Transverse colon (tissue), 4 donors: ENCODE measurements at regions not wholly inside any gene's neighbourhood (a gene's known extent, or its start where the extent isn't known, plus 50 kb on each side); places are given as distances from the start of the nearest gene placed in this dataset.

Experiments used
- DNase-seq: peaks from one replicate; pipeline ENCODE4 v3.0.0-alpha.2; 2019
- H3K27ac ChIP-seq, 4 donors: fragments of 200-600 bp; sonication (generic); 2 replicates each; pipeline ENCODE4 v1.5.1; 2016 to 2018; ENCODE audit warnings: inconsistent platforms in 4 of 4
- H3K27me3 ChIP-seq: fragments of 200-600 bp; sonication (generic); 2 replicates; pipeline ENCODE4 v1.5.1; 2017; ENCODE audit warnings: inconsistent platforms
- H3K36me3 ChIP-seq, 4 donors: fragments of 200-600 bp; sonication (generic); 2 replicates each; pipeline ENCODE4 v1.5.1; 2017 to 2019; ENCODE audit warnings: inconsistent platforms in 4 of 4
- H3K4me1 ChIP-seq, 4 donors: fragments of 200-600 bp; sonication (generic); 2 replicates each; pipeline ENCODE4 v1.5.1; 2017 to 2020; ENCODE audit warnings: inconsistent platforms in 4 of 4
- H3K4me3 ChIP-seq, 4 donors: fragments of 200-600 bp; sonication (generic); 1 replicate in 1 of 4; 2 replicates in 3 of 4; pipeline versions ENCODE4 v1.5.1 to v1.6.1; 2017 to 2019; ENCODE audit warnings: inconsistent platforms in 4 of 4
- H3K9me3 ChIP-seq, 2 donors: fragments of 200-600 bp; sonication (generic); 2 replicates each; pipeline ENCODE4 v1.5.1; 2017 to 2019; ENCODE audit warnings: inconsistent platforms in 2 of 2
- CTCF ChIP-seq, 5 experiments: fragments of 200-600 bp in 3 of 5; fragments of 450-650 bp in 2 of 5; sonication (generic) in 3 of 5; IDR thresholded peaks; 1 replicate in 2 of 5; 2 replicates in 3 of 5; pipeline ENCODE4 v1.5.1; 2016 to 2017; ENCODE audit warnings: antibody characterized with exemption in 5 of 5, inconsistent platforms in 3 of 5, mild to moderate bottlenecking in 2 of 5, moderate library complexity in 1 of 5
- EP300 ChIP-seq: sonication (generic); formaldehyde crosslinking; IDR thresholded peaks from one replicate; pipeline ENCODE4 v1.6.1; 2017; ENCODE audit warnings: antibody characterized with exemption, low read depth
- POLR2A ChIP-seq: fragments of 450-650 bp; IDR thresholded peaks from one replicate; pipeline ENCODE4 v1.6.1; 2016; ENCODE audit warnings: antibody characterized with exemption, mild to moderate bottlenecking, moderate library complexity
- POLR2AphosphoS5 ChIP-seq, 3 donors: sonication (generic); formaldehyde crosslinking; IDR thresholded peaks; one replicate each; pipeline ENCODE4 v1.6.1; 2016; ENCODE audit warnings: antibody characterized with exemption in 3 of 3
- WGBS, 2 donors: methylation state at CpG; one replicate each; pipeline ENCODE4 v1.1.5; 2018; ENCODE audit warnings: low coverage in 1 of 2; 5-methylcytosine and 5-hydroxymethylcytosine counted together
- in situ Hi-C, 4 donors: fragments of 200-750 bp; cut with MboI; loops; one replicate each; pipeline versions ENCODE4 v1.15.0 to v1.15.1; 2017; ENCODE audit warnings: low sequenced_read_pairs in 3 of 4, low pct_ligation_motif_present in 1 of 4, low pct_unique_long_range_greater_than_20kb in 1 of 4
- intact Hi-C: fragments of 100-400 bp; cut with DNase I; formaldehyde crosslinking; loops from one replicate; pipeline ENCODE4 v1.15.1; 2023; ENCODE audit warnings: low total_unique reads

- peaks cover 0 to 6% (median 0%) of the 10 kb centered on the region in 4 donors for H3K4me1 ChIP-seq
- H3K27ac ChIP-seq = peak overlapping the region in 1 of 4 donors; percentile 23
- H3K36me3 ChIP-seq = no peaks in the 10 kb centered on the region
- no peak overlapping the region for H3K4me3 ChIP-seq
- no peaks in the 10 kb centered on the region for H3K9me3 ChIP-seq
- in situ Hi-C loops (no loop called here), intact Hi-C loops (no loop called here)
- H3K27me3 ChIP-seq = no peaks in the 10 kb centered on the region
- DNase-seq = no peak
- WGBS, 2 donors = 72 to 78% methylated on average over 2 of the region's 2 CpGs
- TF ChIP-seq EP300 (no peak), POLR2AphosphoS5 (IDR thresholded peaks at IDR 0.05) (no peak), CTCF (IDR thresholded peaks at IDR 0.05) (no peak), POLR2A (no peak)
Observed at GRCh38 chr4:170271723-170272122, 182.0 kb upstream of the AADAT start.

- Histone ChIP-seq H3K4me1 (peaks cover 0 to 6% (median 0%) of the 10 kb centered on the region in 4 donors), H3K36me3 (no peaks in the 10 kb centered on the region), H3K27ac (no peak overlapping the region), H3K4me3 (no peak overlapping the region), H3K9me3 (no peaks in the 10 kb centered on the region), H3K27me3 (no peaks in the 10 kb centered on the region)
- in situ Hi-C loops (no loop called here), intact Hi-C loops (no loop called here)
- WGBS, 2 donors = 81 to 82% methylated on average over 2 of the region's 2 CpGs
- TF ChIP-seq POLR2AphosphoS5 (IDR thresholded peaks at IDR 0.05) (no peak), POLR2A (no peak), CTCF (IDR thresholded peaks at IDR 0.05) (no peak)
- DNase-seq = no peak
Observed at GRCh38 chr4:170270628-170271027, 180.9 kb upstream of the AADAT start.

- DNase-seq = no peak
- H3K9me3 ChIP-seq = no peaks in the 10 kb centered on the region
- no peak overlapping the region for H3K27ac ChIP-seq
- no peaks in the 10 kb centered on the region for H3K27me3 ChIP-seq
- no peak overlapping the region for H3K4me3 ChIP-seq
- intact Hi-C loops = no loop called here
- peaks cover 0 to 6% (median 0%) of the 10 kb centered on the region in 4 donors for H3K4me1 ChIP-seq
- no peak for TF ChIP-seq POLR2A
- TF ChIP-seq EP300 = no peak
- no peak for TF ChIP-seq POLR2AphosphoS5 (IDR thresholded peaks at IDR 0.05)
- TF ChIP-seq CTCF (IDR thresholded peaks at IDR 0.05) = no peak
- no peaks in the 10 kb centered on the region for H3K36me3 ChIP-seq
- 75 to 78% methylated on average over 2 of the region's 2 CpGs for WGBS, 2 donors
- in situ Hi-C loops = no loop called here
Observed at GRCh38 chr4:170269950-170270349, 180.2 kb upstream of the AADAT start.

- intact Hi-C loops (no loop called here), in situ Hi-C loops (no loop called here)
- H3K9me3 ChIP-seq = no peaks in the 10 kb centered on the region
- H3K27me3 ChIP-seq = no peaks in the 10 kb centered on the region
- peak; percentile 68 to 93 (median 82) for TF ChIP-seq CTCF (IDR thresholded peaks at IDR 0.05)
- TF ChIP-seq POLR2A = no peak
- peak; percentile 89 for DNase-seq
- no peak overlapping the region for H3K27ac ChIP-seq
- H3K36me3 ChIP-seq = no peaks in the 10 kb centered on the region
- no peaks in the 10 kb centered on the region for H3K4me1 ChIP-seq
- WGBS, 2 donors = 3 to 10% methylated on average over 5 to 6 of the region's 6 CpGs
- H3K4me3 ChIP-seq = no peak overlapping the region
Observed at GRCh38 chr4:170259631-170260153, 169.9 kb upstream of the AADAT start.
